Activated naive CD4-positive, alpha-beta T cell treated with anti-CD3 and anti-CD28 coated beads, Interleukin-2, amount 10 ng/mL, durations not matched to agents 7 days and 5 days (primary cell): ENCODE measurements at regions not wholly inside any gene's neighbourhood (a gene's known extent, or its start where the extent isn't known, plus 50 kb on each side); places are given as distances from the start of the nearest gene placed in this dataset.

ENCODE experiments used
- CTCF ChIA-PET: fragments of 350-600 bp; sonication (Branson Sonifier 250); formaldehyde crosslinking; loops from one replicate; lab custom pipeline; 2021; ENCODE audit warnings: antibody characterized with exemption; lab: Charles Lee
- DNase-seq: peaks from one replicate; pipeline ENCODE4 v3.0.0-alpha.2; 2020
- H3K27ac Mint-ChIP-seq: one replicate; pipeline ENCODE4 v1.8.0; 2021; ENCODE audit warnings: mild to moderate bottlenecking, moderate library complexity, mixed read lengths
- H3K27me3 Mint-ChIP-seq: one replicate; pipeline ENCODE4 v1.8.0; 2021; ENCODE audit warnings: mild to moderate bottlenecking, mixed read lengths
- H3K36me3 Mint-ChIP-seq: one replicate; pipeline ENCODE4 v1.8.0; 2021; ENCODE audit warnings: mixed read lengths
- H3K4me1 Mint-ChIP-seq: one replicate; pipeline ENCODE4 v1.8.0; 2021; ENCODE audit warnings: mixed read lengths
- H3K4me3 Mint-ChIP-seq: one replicate; pipeline ENCODE4 v1.8.0; 2021; ENCODE audit warnings: mild to moderate bottlenecking, moderate library complexity, mixed read lengths
- H3K9me3 Mint-ChIP-seq: one replicate; pipeline ENCODE4 v1.8.0; 2021; ENCODE audit warnings: mixed read lengths

- H3K9me3 Mint-ChIP-seq, result no peaks in the 10 kb centered on the region
- peaks cover 5% of the 10 kb centered on the region for H3K27me3 Mint-ChIP-seq
- no peak for DNase-seq
- H3K27ac Mint-ChIP-seq, result no peak overlapping the region
- CTCF ChIA-PET, result no interaction called here
- no peaks in the 10 kb centered on the region for H3K36me3 Mint-ChIP-seq
- H3K4me3 Mint-ChIP-seq, result no peak overlapping the region
- H3K4me1 Mint-ChIP-seq, result no peaks in the 10 kb centered on the region
These were observed 124.3 kb upstream of the CXCL14 start for GRCh38 chr5:135703016-135703550.

GRCh38 chr5:135702191-135702590 lies 123.4 kb upstream of the CXCL14 start:
- CTCF ChIA-PET, result no interaction called here
- H3K27ac Mint-ChIP-seq, result no peak overlapping the region
- no peak overlapping the region for H3K4me3 Mint-ChIP-seq
- no peaks in the 10 kb centered on the region for H3K9me3 Mint-ChIP-seq
- peaks cover 5% of the 10 kb centered on the region for H3K27me3 Mint-ChIP-seq
- H3K4me1 Mint-ChIP-seq, result no peaks in the 10 kb centered on the region
- no peak for DNase-seq
- H3K36me3 Mint-ChIP-seq, result no peaks in the 10 kb centered on the region

DNA sequence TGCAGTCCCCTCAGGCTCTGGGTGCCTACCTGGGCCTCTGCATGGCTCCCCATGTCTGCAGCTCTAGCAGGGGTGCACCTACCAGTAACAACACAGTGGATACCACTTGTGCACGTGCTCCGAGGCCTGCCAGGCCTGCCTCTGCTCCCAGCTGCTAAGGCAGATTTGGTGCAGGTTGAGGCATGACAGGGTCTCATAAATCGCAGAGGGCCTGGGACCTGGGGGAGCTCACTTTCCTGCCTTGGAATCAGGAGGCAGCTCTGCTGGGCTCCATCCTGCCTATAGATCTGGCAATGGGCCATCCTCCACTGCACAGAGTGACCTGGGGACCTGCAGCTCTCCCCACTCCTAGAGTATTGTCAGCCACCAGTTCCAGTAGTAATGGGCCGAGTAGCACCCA lies 121.9 kb upstream of the CXCL14 start:
- no peak overlapping the region for H3K27ac Mint-ChIP-seq
- H3K27me3 Mint-ChIP-seq, result peaks cover 5% of the 10 kb centered on the region
- CTCF ChIA-PET, result no interaction called here
- H3K36me3 Mint-ChIP-seq, result no peaks in the 10 kb centered on the region
- H3K4me3 Mint-ChIP-seq, result no peak overlapping the region
- H3K9me3 Mint-ChIP-seq, result no peaks in the 10 kb centered on the region
- no peak for DNase-seq
- H3K4me1 Mint-ChIP-seq, result no peaks in the 10 kb centered on the region

DNA sequence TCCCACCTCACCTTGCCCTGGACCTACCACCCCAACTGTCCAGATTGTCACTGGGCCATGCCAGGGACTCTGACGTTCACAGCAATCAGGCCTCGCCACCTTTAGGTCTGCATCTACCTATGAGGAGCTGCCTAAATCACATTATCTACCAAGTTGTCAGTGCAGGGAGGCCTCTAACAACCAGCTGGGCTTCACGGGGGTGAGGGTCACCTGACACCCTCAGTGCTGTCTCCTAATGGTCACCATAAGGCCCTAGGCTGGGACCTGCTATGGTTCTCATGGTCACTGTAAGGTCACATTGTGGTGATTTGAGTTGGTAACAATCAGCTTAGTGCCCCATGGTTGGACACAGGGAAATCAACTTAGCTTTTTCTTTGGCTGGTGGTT lies 119.2 kb upstream of the CXCL14 start:
- H3K9me3 Mint-ChIP-seq, result no peaks in the 10 kb centered on the region
- no peaks in the 10 kb centered on the region for H3K4me1 Mint-ChIP-seq
- H3K4me3 Mint-ChIP-seq, result no peak overlapping the region
- H3K27ac Mint-ChIP-seq, result no peak overlapping the region
- H3K27me3 Mint-ChIP-seq, result no peaks in the 10 kb centered on the region
- H3K36me3 Mint-ChIP-seq, result no peaks in the 10 kb centered on the region
- CTCF ChIA-PET, result no interaction called here
- no peak for DNase-seq

GRCh38 chr5:135697251-135697958 lies 118.6 kb upstream of the CXCL14 start:
- Mint-ChIP-seq H3K36me3 (no peaks in the 10 kb centered on the region), H3K9me3 (no peaks in the 10 kb centered on the region)

GRCh38 chr5:135696317-135696716 lies 117.5 kb upstream of the CXCL14 start:
- Mint-ChIP-seq H3K27ac (no peak overlapping the region), H3K9me3 (no peaks in the 10 kb centered on the region), H3K36me3 (no peaks in the 10 kb centered on the region), H3K4me1 (no peaks in the 10 kb centered on the region), H3K27me3 (no peaks in the 10 kb centered on the region), H3K4me3 (no peak overlapping the region)
- CTCF ChIA-PET, result no interaction called here
- no peak for DNase-seq

More at GRCh38 chr5:135697251-135697958, 118.6 kb upstream of the CXCL14 start:
- DNase-seq, result no peak
- H3K4me3 Mint-ChIP-seq, result no peak overlapping the region
- no peak overlapping the region for H3K27ac Mint-ChIP-seq
- H3K4me1 Mint-ChIP-seq, result no peaks in the 10 kb centered on the region
- CTCF ChIA-PET, result no interaction called here
- no peaks in the 10 kb centered on the region for H3K27me3 Mint-ChIP-seq

DNA sequence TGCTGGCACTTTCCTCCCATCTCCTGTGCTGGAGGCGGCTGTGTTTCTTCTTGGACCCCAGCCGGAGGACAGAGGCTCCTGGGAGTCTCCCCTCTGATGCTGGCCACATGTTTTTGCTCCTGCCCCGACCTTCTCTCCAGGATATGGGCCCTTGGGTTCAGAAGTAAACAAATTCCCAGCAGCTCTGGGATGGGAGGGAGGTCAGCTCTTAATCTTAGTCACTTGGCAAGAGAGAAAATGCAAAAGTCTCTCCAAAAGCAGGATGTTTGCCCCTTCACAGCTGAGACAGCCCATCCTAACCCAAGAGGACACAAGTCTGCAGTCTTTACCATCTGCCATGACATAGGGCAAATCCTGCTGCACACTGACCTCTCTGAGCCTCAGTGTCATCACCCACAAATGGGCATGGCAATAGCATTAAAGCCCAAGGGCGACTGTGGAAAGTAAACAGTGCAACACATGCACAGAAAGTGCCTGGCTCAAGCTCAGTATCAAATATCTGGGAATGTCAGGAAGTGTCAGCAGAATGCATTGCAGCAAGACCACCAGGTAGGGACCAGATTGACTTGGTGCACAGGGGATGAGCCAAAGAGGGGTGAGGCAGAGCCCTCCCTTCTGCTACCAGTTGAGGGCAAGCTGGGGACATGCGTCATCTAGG lies 117.0 kb upstream of the CXCL14 start:
- CTCF ChIA-PET, result no interaction called here
- H3K4me1 Mint-ChIP-seq, result no peaks in the 10 kb centered on the region
- H3K9me3 Mint-ChIP-seq, result no peaks in the 10 kb centered on the region
- H3K27ac Mint-ChIP-seq, result no peak overlapping the region
- no peak overlapping the region for H3K4me3 Mint-ChIP-seq
- H3K27me3 Mint-ChIP-seq, result no peaks in the 10 kb centered on the region
- H3K36me3 Mint-ChIP-seq, result no peaks in the 10 kb centered on the region
- DNase-seq, result no peak

DNA sequence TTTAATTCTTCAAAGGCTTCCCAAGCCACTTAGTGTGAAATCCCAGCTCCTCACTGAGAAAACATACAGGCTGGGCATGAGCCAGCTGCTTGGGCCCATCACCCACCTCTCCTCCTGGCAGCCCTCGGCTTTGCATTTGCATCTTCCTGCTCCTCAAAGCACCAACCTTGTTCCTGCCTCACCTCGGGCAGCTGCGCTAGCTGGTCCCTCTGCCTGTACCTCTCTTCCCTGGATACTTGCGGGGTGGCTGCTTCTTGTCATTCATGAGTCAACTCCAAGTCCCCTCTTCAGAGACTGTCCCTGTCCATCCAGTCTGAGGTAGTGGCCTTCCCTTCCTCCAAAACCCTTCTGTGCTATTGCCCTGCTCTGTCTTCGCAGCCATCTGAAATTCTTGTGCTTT lies 116.1 kb upstream of the CXCL14 start:
- Mint-ChIP-seq H3K4me3 (no peak overlapping the region), H3K27me3 (no peaks in the 10 kb centered on the region), H3K36me3 (no peaks in the 10 kb centered on the region), H3K9me3 (no peaks in the 10 kb centered on the region), H3K27ac (no peak overlapping the region), H3K4me1 (no peaks in the 10 kb centered on the region)
- no peak for DNase-seq
- CTCF ChIA-PET, result no interaction called here

DNA sequence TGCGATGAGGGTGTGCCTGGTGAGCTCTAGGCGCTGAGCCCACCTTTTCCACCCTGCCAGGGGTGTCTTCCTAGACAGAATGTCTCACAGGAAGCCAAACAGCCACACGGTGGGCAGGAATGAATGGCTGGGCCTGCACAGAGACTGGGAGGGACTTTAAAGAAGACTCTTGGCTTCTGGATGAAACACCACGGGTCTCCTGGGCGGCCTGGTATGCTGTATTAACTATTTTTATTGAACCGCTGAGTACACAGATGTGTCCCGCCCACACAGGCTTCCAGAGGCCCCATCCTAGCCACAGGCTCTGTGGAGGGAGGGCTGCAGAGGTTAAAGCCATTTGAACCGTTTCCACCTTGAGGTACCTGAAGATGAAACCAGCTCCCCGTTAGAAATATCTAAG lies 115.2 kb upstream of the CXCL14 start:
- no peak overlapping the region for H3K27ac Mint-ChIP-seq
- H3K4me3 Mint-ChIP-seq, result no peak overlapping the region
- CTCF ChIA-PET, result no interaction called here
- no peak for DNase-seq
- no peaks in the 10 kb centered on the region for H3K9me3 Mint-ChIP-seq
- no peaks in the 10 kb centered on the region for H3K36me3 Mint-ChIP-seq
- H3K4me1 Mint-ChIP-seq, result no peaks in the 10 kb centered on the region
- no peaks in the 10 kb centered on the region for H3K27me3 Mint-ChIP-seq

GRCh38 chr5:135693371-135693955 lies 114.7 kb upstream of the CXCL14 start:
- CTCF ChIA-PET, result no interaction called here
- H3K9me3 Mint-ChIP-seq, result no peaks in the 10 kb centered on the region
- no peaks in the 10 kb centered on the region for H3K4me1 Mint-ChIP-seq
- no peak overlapping the region for H3K27ac Mint-ChIP-seq
- H3K27me3 Mint-ChIP-seq, result no peaks in the 10 kb centered on the region
- DNase-seq, result no peak
- H3K4me3 Mint-ChIP-seq, result no peak overlapping the region
- H3K36me3 Mint-ChIP-seq, result no peaks in the 10 kb centered on the region

- no peak for DNase-seq
- CTCF ChIA-PET, result no interaction called here
- H3K4me3 Mint-ChIP-seq, result no peak overlapping the region
- no peaks in the 10 kb centered on the region for H3K27me3 Mint-ChIP-seq
- no peaks in the 10 kb centered on the region for H3K36me3 Mint-ChIP-seq
- no peaks in the 10 kb centered on the region for H3K9me3 Mint-ChIP-seq
- no peak overlapping the region for H3K27ac Mint-ChIP-seq
- H3K4me1 Mint-ChIP-seq, result no peaks in the 10 kb centered on the region
These were observed 112.3 kb upstream of the CXCL14 start for GRCh38 chr5:135691044-135691443.

- DNase-seq, result no peak
- H3K27ac Mint-ChIP-seq, result no peak overlapping the region
- no peaks in the 10 kb centered on the region for H3K4me1 Mint-ChIP-seq
- no peaks in the 10 kb centered on the region for H3K36me3 Mint-ChIP-seq
- H3K9me3 Mint-ChIP-seq, result no peaks in the 10 kb centered on the region
- H3K4me3 Mint-ChIP-seq, result no peak overlapping the region
- H3K27me3 Mint-ChIP-seq, result no peaks in the 10 kb centered on the region
- CTCF ChIA-PET, result no interaction called here
These were observed 111.7 kb upstream of the CXCL14 start for GRCh38 chr5:135690466-135690865.

DNA sequence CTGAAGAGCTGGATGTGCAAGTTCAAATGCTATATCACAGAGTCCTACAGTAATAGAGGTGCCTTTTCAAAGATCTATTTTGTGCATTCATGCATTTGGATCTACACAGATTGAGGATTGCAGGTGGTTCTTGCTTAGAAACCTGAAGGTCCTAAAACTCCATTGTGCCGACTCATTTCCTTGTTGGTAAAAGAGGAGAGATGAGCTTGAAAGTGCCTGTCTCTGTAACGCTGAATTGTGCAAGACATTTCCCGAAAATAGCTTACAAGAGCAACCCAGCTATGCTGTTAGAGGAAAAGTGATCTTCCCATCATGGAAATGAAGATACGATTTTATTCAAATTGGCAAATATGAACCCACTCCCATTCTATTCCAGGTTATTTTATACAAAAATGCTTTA lies 110.7 kb upstream of the CXCL14 start:
- H3K4me3 Mint-ChIP-seq, result no peak overlapping the region
- no peak overlapping the region for H3K27ac Mint-ChIP-seq
- no peaks in the 10 kb centered on the region for H3K4me1 Mint-ChIP-seq
- DNase-seq, result no peak
- no peaks in the 10 kb centered on the region for H3K36me3 Mint-ChIP-seq
- no peaks in the 10 kb centered on the region for H3K9me3 Mint-ChIP-seq
- CTCF ChIA-PET, result no interaction called here
- H3K27me3 Mint-ChIP-seq, result no peaks in the 10 kb centered on the region

DNA sequence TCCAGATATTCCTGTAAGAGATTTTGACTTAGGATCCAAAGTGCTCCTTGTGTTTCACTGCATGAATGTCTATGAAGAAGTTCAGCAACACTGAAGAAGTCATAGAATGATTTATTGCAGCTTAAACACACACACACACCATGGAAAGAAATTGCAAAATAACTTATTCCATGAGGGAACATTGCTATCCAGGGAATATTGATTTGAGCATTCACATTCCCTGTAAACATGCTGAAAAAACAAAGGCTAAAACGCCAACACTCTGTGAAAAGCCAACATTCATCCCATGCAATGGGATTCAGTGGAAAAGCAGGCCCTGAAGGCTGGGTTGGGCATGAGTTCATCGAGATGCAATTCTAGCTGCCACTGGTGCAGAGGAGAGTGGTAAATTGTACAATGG lies 109.6 kb upstream of the CXCL14 start:
- CTCF ChIA-PET, result no interaction called here
- H3K4me1 Mint-ChIP-seq, result no peaks in the 10 kb centered on the region
- no peak overlapping the region for H3K4me3 Mint-ChIP-seq
- no peak for DNase-seq
- H3K27ac Mint-ChIP-seq, result no peak overlapping the region
- H3K27me3 Mint-ChIP-seq, result no peaks in the 10 kb centered on the region
- H3K36me3 Mint-ChIP-seq, result no peaks in the 10 kb centered on the region
- no peaks in the 10 kb centered on the region for H3K9me3 Mint-ChIP-seq

DNA sequence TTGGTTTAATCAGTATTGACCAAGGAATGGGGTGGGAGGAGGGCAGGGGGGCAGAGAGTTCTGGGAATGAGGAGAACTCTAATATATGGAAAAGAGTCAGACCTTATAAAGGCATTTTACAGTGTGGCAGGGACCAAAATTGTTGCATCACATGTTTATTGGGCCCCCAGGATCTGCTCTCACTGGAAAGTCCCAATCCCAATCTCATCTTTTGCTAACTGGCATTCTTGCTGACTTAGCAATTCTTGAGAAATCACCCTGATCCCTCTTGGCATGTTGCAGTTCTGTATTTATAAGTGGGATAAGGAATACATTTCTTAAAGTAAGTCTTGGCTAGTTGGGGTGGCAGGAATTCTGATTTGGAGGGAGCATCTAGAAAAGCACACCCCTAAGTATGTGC lies 104.4 kb upstream of the CXCL14 start:
- Mint-ChIP-seq H3K36me3 (no peaks in the 10 kb centered on the region), H3K4me3 (no peak overlapping the region), H3K4me1 (no peaks in the 10 kb centered on the region), H3K27ac (no peak overlapping the region), H3K27me3 (no peaks in the 10 kb centered on the region), H3K9me3 (peaks cover 11% of the 10 kb centered on the region)
- CTCF ChIA-PET, result no interaction called here
- DNase-seq, result no peak
